ENCODE measurements at regions not wholly inside any gene's neighbourhood (a gene's known extent, or its start where the extent isn't known, plus 50 kb on each side); places are given as distances from the start of the nearest gene placed in this dataset.
"Not testable (repeated sequence)": the region's sequence is repeated elsewhere in the genome, so short reads cannot be mapped to it uniquely, and the experiment has no call there.

DNA sequence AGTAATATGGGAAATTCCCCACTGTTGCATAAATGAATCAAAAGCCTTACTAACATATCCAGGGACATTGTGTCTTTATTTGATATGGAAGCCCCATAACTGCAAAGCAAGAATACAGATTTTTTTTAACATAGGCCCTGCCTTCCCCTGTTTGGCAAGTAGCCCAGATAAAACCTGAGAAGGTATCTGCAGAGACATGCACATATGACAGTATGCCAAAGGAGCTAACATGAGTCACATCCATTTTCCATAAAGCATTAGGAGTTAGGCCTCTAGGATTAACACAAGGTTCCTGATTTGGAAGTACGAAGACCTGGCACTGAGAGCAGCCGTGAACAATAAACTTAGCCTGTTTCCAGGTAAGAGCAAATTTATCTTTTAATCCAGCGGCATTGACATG is 1505.9 kb downstream of the UQCRFS1 start:
- not testable (repeated sequence) for DNase-seq

GRCh38 chr19:27705896-27706295 is 1507.1 kb downstream of the UQCRFS1 start:
- no peak for DNase-seq

DNA sequence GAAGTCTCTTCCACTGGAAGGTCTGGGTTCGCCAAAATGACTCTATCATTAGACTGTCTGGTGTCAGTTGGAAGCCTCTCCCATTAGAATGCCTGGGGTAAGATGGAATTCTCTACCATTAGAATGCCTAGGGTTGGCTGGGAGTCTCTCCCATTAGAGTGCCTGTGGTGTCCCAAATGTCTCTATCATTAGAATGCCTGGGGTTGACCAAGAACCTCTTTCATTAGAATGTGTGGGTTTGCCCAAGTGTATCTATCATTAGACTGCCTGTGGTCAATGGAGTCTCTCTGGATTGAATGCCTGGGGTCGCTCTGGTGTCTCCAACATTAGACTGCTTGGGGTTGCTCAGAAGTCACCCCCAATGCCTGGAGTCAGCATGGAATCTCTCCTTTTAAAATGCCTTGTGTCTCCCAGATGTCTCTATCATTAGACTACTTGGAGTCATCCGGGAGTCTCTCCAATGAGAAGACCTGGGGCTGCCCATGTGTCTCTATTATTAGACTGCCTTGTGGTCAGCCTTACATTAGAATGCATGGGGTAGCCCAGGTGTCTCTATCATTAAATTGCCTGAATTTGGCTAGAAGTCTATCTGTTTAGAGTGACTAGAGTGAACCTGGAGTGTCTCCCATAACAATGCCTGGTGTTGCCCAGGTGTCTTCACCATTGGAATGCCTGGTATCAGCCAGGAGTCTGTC is 1518.4 kb downstream of the UQCRFS1 start:
- DNase-seq = no peak

DNA sequence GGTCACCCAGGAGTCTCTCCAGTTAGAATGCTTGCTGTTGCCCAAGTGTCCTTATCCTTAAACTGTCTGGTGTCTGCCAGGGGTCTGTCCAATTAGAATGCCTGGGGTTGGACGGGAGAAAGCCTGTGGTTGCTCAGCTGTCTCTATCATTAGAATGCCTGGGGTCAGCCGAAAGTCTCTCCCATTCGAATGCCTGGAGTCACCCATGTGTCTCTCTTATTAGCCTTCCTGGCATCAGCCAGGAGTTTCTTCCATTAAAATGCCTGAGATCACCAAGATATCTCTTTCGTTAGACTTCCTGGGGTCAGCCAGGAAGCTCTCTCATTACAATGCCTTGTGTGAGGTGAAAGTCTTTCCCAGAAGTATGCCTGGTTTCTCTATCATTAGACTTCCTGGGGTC is 1521.0 kb downstream of the UQCRFS1 start:
- DNase-seq = no peak

DNA sequence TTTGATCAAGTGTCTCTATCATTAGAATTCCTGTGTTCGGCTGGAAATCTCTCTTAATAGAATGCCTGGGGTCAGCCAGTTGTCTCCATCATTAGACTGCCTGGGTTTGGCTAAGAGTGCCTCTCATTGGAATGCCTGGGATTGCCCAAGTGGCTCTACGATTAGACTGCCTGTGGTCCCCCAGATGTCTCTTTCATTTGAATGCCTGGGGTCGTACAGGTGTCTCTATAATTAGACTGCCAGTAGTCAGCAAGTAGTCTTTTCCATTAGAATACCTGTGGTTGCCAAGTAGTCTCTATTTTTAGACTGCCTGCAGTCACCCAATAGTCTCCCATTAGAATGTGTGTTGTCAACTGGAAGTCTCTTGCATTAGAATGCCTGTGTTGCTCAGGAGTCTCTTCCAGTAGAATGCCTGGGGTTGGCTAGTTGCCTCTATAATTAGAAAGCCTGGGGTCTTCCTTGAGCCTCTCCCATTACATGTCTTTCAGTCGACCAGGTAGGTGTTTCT is 1523.2 kb downstream of the UQCRFS1 start:
- DNase-seq = no peak

- DNase-seq = no peak
These were observed 1528.7 kb downstream of the UQCRFS1 start for GRCh38 chr19:27684293-27684692.

- DNase-seq = no peak
These were observed 1531.0 kb downstream of the UQCRFS1 start for GRCh38 chr19:27681972-27682371.

DNA sequence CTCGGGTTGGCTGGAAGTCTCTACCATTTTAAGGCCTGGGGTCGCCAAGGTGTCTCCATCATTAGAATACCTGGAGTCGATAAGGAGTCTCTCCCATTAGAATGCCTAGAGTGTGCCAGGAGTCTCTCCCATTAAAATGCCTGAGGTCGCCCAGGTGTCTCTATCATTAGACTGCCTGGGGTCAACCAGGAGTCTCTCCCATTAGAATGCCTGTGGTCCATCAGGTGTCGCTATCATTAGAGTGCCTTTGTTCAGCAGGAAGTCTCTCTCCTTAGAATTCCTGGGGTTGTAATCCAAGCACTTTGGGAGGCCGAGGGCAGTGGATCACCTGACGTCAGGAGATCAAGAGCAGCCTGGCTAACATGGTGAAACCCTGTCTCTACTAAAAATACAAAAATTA is 1533.0 kb downstream of the UQCRFS1 start:
- DNase-seq = no peak

- no peak for DNase-seq
These were observed 1533.6 kb downstream of the UQCRFS1 start for GRCh38 chr19:27679399-27679798.

- no peak for DNase-seq
These were observed 1536.1 kb downstream of the UQCRFS1 start for GRCh38 chr19:27676877-27677276.

DNA sequence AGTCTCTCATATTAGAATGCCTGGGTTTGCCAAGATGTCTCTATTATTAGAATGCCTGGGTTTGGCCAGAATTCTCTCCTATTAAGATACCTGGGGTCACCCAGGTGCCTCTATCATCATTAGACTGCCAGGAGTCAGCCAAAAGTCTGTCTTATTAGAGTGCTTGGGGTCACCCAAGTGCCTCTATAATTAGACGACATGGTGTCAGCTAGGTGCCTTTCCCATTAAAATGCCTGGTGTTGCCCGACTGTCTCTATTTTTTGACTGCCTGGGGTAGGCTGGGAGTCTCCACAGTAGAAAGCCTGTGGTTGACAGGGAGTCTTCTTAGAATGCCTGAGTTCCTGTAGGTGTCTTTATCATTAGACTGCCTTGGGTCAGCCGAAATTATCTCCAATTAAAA is 1536.6 kb downstream of the UQCRFS1 start:
- DNase-seq = no peak

DNA sequence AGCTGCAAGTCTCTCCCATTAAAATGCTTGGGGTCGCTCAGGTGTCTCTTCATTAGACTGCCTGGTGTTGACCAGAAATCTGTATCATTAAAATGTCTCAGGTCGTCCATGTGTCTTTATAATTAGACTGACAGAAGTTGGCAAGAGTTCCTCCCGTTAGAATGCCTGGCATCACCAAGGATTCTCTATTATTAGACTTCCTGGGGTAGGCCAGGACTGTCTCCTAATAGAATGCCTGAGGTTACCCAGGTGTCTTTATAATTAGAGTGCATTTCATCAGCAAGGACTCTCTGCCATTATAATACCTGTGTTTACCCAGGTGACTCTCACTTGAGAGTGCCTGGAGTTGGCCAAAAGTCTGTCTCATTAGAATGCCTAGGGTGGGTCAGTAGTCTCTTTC is 1537.2 kb downstream of the UQCRFS1 start:
- no peak for DNase-seq

GRCh38 chr19:27674701-27675100 is 1538.2 kb downstream of the UQCRFS1 start:
- no peak for DNase-seq

DNA sequence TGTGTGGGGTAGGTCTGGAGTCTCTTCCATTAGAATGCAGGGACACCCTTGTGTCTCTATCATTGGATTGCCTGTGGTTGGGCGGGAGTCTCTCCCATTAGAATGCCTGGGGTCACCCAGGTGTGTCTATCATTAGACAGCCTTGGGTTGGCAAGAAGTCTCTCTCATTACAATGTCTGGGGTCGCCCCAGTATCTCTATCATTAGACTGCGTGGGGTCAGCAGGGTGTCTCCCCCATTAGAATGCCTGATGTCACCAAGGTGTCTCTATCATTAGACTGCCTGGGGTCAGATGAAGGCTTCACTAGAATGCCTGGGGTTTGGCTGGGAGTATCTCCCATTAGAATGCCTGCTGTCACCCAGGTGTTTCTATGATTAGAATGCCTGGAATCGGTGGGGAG is 1539.0 kb downstream of the UQCRFS1 start:
- no peak for DNase-seq

DNA sequence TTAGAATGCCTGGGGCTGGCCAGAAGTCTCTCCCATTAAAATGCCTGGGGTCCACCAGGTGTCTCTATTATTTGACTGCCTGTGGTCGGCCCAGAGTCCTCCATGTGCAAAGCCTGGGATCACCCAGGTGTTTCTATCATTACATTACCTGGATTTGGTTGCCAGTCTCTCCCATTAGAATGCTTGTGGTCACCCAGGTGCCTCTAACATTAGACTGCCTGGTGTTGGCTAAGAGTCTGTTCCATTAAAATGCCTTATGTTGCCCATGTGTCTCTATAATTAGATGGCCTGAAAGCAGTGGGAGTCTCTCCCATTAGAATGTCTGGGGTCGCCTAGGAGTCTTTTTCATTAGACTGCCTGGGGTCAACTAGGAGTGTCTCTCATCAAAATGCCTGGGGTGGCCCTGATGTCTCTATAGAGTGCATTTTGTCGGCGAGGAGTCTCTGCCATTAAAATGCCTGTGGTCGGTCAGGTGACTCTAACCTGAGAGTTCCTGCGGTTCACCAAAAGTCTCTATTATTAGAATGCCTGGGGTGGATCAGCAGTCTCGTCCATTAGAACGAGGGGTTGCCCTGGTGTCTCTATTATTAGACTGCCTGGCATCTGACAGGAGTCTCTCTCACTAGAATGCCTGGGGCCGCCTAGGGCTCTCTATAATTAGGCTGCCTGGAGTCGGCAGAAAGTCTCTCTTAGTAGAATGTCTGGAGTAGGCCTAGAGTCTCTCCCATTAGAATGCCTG is 1540.5 kb downstream of the UQCRFS1 start:
- no peak for DNase-seq

DNA sequence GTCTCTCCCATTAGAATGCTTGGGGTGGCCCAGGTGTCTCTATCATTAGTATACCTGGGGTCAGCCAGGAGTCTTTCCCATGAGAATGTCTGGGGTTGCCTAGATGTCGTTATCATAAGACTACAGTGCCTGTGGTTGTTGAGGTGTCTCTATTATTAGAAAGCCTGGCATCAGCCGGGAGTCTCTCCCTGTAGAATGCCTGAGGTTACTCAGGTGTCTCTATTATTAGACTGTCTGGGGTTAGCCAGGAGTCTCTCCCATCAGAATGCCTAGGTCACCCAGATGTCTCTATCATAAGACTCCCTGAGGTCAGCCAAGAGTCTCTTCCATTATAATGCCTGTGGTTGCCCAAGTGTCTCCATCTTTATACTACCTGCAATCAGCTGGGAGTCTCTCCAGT is 1541.1 kb downstream of the UQCRFS1 start:
- DNase-seq = no peak

DNA sequence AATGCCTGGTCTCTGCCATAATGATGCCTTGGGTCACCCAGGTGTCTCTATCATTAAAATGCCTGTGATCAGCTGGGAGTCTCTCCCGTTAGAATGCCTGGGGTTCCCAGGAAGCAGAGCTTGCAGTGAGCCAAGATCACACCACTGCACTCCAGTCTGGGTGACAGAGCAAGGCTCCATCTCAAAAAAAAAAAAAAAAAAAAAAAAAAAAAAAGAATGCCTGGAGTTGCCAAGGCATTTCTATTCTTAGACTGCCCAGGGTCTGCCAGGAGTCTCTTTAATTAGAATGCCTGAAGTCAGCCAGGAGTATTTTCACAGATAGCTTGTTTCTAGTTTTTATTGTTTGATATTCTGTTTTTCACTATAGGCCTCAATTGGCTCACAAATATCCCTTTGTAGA is 1552.5 kb downstream of the UQCRFS1 start:
- DNase-seq = no peak

DNA sequence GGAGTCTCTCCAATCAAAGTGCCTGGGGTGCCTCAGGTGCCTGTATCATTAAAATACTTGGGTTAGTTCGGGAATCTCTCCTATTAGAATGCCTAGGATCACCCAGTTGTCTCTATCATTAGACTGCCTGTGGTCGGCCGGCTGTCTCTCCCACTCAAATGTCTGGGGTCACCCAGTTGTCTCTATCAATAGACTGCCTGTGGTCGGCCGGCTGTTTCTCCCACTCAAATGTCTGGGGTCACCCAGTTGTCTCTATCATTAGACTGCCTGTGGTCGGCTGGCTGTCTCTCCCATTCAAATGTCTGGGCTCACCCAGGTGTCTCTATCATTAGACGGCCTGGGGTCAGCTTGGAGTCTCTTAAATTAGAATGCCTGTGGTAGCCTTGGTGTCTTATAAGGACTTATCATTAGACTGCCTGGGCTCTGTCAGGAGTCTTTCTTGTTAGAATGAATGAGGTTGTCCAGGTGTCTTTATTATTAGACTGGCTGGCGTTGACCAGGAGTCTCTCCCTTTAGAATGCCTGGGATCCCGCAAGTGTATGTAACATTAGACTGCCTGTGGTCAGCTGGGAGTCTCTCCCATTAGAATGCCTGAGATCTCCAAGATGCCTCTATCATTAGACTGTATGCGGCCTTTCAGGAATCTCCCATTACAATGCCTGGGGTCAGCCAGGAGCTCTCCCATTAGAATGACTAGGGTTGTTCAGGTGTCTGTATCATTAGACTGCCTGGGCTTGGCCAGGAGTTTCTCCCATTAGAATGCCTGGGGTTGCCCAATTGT is 1555.5 kb downstream of the UQCRFS1 start:
- DNase-seq = no peak

GRCh38 chr19:27654266-27654990 is 1558.5 kb downstream of the UQCRFS1 start:
- DNase-seq = no peak

DNA sequence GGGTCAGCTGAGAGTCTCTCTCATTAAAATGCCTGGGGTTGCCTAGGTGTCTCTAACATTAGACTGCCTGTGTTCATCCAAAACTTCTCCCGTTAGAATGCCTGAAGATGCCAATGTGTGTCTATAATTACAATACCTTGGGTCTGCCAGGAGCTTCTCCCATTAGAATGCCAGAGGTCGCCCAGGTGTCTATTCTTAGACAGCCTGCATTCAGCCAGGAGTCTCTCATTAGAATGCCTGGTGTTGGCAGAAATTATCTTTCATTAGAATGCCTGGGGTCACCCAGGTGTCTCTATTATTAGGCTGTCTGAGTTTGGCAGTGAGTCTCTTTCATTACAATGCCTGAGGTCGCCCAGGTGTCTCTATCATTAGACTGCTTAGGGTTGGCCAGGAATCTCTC is 1560.2 kb downstream of the UQCRFS1 start:
- DNase-seq = no peak

- DNase-seq = no peak
These were observed 1560.7 kb downstream of the UQCRFS1 start for GRCh38 chr19:27652281-27652680.

DNA sequence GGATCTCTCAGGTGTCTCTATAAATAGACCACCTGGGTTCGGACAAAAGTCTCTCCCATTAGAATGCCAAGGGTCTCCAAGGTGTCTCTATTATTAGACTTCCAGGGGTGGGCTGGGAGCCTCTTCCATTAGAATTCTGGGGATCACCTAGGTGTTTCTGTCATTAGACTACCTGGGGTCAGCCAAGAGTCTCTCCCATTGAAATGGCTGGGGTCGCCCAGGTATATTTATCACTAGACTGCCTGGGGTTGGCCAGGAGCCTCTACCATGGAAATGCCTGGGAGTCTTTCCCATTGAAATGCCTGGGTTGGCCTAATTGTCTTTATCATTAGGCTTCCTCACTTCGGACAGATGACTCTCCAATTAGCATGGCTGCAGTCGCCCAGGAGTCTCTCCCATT is 1565.5 kb downstream of the UQCRFS1 start:
- DNase-seq = no peak

DNA sequence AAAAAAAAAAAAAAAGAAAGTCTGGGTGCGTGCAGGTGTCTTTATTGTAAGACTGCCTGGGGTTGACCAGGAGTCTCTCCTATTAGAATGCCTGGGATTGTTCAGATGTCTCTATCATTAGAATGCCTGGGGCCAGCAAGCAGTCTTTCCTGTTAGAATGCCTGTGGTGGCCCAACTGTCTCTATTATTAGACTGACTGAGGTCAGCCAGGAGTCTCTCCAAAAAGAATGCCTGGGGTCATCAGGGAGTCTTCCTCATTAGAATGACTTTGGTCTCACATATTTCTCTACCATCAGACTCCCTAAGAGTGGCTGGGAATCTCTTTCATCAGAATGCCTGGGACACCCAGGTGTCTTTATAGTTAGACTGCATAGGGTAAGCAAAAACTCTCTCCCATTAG is 1577.5 kb downstream of the UQCRFS1 start:
- no peak for DNase-seq
